NCI-H226 (cell line): ENCODE measurements at regions not wholly inside any gene's neighbourhood (a gene's known extent, or its start where the extent isn't known, plus 50 kb on each side); places are given as distances from the start of the nearest gene placed in this dataset.
"Not testable (repeated sequence)": the region's sequence is repeated elsewhere in the genome, so short reads cannot be mapped to it uniquely, and the experiment has no call there.

Experiments used
- DNase-seq: peaks from one replicate; pipeline ENCODE4 v3.0.0-alpha.2; 2015

DNA sequence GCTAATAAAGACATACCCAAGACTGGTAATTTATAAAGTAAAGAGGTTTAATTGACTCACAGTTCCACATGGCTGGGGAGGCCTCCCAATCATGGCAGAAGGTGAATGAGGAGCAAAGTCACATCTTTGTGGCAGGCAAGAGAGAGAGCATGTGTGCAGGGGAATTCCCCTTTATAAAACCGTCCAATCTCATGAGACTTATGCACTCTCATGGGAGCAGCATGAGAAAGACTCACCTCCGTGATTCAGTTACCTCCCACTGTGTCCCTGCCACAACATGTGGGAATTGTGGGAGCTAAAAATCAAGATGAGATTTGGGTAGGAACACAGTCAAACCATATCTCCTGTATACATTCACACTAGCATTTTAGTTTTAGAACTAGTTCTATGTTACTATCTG lies 101.7 kb upstream of the NIPA1 start:
- not testable (repeated sequence) for DNase-seq

DNA sequence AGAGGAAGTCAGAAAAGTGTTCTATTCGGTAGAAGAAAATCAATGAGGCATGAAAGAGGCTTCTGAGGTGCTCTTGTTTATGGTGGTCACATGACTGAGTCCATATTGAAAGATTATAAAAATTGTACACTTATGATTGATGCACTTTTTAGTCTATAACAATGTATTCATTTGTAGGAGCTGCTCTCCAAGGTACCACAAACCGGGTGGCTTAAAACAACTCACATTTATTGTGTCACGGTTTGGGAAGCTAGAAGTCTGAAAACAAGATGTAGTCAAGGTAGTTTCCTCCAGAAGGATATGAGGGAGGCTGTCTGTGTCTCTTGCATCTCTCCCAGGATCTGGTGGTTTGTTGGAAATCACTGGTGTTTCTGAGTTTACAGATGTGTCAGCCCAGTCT lies 86.6 kb upstream of the NIPA1 start:
- DNase-seq, result not testable (repeated sequence)

DNA sequence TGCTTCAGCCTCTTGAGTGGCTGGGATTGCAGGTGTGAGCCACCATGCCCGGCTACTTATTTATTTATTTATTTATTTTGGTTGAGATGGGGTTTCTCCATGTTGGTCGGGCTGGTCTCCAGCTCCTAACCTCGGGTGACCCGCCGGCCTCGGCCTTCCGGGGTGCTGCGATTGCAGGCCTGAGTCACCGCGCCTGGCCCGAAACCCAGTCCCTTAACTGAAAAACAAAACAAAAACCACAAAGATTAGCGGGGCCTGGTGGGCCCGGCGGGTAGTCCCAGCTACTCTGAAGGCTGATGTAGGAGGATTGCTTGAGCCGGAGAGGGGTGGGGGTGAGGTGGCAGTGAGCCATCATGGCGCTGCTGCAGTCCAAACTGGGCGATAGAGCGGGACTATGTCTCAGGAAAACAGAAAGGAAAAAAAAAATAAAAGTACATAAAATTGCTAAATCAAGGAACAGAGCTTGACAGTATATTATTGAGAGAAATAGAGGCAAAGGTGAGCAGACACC lies 75.6 kb upstream of the NIPA1 start:
- not testable (repeated sequence) for DNase-seq

DNA sequence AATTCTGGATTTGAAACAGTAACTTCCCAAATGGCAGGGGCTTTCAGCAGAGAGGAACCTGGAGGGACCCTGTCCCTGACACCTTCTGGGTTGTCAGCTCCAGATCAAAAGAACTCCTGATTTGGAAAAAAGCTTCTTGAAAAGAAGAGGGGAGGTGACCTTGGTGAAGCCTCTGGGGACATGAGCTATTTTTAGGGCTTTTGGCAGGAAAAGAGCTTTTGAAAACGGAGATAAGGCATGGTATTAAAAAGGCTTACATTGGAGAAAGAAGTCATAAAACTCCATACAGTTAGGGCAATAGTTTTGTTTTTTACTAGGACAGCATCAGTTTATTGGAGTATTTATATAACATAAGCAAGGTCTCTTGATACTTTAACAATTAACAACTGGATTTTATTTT lies 72.5 kb upstream of the NIPA1 start:
- DNase-seq, result not testable (repeated sequence)

DNA sequence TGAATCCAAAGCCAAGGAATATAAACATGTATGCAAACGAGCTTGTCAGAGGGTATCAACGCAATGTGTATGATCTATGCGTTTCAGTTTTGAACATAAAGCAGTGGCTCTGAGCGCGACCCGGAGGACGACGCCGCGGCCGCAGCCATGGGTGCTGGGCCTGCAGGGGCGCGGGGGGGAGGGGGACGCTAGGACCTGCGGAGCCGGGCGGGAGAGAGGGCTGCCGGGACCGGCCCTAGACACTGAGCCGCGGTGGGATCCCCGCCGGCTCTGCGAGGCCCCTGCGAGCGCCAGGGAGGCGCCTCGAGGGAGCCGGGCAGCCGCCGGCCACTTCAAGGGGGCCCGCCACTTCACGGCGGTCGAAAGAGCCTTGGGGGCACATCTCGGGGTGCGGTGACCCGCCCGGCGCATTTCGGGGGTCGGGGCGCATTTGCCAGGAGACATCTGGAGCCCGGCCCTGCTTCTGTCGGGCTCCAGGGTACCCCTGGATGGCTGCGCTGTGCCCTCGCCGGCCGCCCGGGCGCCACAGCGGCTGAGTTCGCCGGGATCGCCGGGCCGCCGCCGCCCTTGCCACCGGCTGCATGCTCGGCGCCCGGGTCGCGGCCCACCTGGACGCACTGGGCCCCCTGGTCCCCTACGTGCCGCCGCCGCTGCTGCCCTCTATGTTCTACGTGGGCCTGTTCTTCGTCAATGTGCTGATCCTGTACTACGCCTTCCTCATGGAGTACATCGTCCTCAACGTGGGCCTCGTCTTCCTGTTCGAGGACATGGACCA lies 71.9 kb upstream of the NIPA1 start:
- not testable (repeated sequence) for DNase-seq

DNA sequence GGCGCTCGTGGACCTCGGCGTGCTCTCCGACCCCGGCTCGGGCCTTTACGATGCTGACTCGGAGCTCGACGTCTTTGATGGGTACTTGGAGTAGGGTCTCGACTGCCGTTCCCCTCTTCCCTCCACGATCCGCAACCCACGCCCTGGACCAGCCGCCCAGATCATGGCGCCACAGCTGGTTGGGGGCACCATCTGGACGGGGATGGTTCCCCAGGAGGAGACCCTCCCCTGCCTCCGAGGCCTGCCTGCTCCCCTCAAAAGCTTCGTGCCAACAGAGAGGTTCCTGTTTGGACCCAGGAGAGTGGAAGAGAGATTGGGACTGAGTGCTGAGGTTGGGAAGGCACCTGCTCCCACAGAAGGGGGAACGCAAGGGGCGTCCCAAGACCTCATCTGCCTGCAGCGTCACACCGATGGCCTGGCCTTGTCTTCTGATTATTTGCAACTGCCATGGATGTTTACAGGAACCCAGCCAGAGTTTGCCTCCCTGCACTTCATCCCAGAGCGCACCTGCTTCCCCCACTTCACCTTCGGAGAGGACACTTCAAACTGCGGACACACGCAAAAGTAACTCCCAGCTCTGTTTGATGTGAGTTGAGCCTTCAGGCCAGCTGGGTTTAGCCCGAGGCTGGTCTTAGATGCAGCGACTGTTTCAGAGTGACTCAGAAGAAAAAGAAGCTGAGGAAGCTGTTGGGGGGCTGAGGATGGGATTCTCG lies 71.2 kb upstream of the NIPA1 start:
- not testable (repeated sequence) for DNase-seq

DNA sequence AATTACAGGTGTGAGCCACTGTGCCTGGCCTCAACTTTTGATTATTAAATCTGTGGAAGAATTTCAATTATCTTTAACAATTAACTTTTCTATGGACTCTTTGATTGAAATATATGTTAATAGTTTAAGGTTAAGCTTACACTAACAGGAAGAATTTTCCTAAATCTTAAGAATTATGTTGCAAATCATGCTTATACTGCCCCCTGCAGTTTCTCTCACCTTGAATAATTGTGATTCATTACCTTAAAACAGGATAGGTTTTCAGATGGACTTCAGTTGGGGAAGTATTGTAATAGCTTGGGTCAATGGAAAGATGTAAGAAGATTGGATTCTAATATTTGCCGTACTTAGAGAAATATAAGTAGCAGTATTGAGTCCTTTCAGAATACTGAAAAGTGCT lies 66.5 kb upstream of the NIPA1 start:
- DNase-seq, result not testable (repeated sequence)

DNA sequence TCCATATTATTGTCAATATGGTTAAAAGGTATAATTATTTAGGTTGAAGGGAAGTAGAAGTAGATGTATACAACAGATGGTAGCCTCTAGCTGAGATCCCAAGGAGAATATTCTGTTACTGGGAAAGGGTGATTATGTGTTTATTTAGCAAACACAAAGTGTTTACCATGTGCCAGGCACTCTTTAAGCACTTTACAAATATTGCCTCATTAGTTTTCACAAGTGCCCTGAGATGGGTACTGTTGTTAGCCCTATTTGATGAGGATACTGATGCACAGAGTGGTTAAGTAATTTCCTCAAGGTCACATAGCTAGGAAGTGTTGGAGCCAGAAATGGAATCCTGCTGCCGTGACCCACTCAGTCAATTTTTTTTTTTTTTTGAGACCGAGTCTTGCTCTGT lies 60.3 kb upstream of the NIPA1 start:
- DNase-seq, result not testable (repeated sequence)

DNA sequence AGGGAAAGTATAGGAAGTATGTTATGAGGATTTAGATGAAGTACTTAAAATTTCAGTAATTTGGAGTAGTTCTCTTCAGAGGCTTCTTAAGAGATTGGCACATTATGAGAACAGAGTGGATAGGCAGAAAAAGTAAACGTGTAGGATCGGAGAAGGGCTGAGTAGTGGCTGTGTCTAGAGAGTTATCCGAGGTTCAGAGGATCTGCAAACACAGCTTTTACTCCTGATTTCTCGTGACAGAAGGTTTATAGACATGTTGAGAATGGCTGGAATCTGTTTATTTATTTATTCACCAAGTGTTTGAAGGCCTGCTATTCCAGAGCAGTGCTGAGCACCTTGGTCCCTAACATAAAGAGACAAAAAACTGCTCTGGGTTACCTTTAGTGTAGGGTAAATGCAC lies 51.4 kb upstream of the NIPA1 start:
- DNase-seq, result not testable (repeated sequence)

DNA sequence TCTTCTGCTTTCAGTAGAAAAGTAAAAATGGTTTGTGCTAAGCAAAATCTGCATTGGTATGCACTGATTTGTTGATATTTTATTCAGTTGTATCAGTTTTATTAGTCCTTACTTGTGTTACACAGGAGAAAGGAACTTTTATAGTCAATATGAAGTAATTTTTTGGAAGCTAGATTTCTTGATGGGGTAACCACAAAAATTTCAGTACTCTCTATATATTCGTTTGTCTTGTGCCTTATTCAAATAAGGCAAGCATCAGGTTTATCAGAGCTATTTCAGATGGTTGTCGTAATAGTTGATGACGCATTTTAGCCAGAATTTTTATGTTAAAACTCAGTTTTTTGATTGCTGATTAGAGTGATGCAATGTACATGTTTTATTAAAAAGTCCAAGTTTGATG lies 50.7 kb upstream of the NIPA1 start:
- no peak for DNase-seq

DNA sequence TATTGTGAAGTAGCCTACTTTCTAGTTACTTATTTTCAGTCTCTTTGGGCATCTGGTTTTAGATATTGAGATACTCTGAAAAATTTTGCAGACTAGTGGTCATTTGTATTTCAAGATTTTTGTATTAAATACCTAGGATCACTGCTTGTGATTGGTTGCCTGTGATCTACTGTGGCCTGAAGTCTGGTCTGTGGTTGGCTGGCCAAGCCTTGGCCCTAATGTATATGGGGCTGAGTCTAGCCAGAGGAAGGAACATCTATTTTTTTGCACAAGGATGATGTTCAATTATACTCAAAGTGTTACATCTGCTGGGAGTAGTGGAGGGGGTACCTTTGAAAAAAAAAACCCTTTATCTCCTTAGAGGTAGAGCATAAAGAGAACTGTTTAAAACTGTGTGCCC lies 50.2 kb upstream of the NIPA1 start:
- DNase-seq, result not testable (repeated sequence)
